ENCODE measurements at regions not wholly inside any gene's neighbourhood (a gene's known extent, or its start where the extent isn't known, plus 50 kb on each side); places are given as distances from the start of the nearest gene placed in this dataset.

GRCh38 chr2:234885886-234886285 is 65.9 kb upstream of the SH3BP4 start (continued):
- no peak for TF ChIP-seq ZNF274 (IDR thresholded peaks at IDR 0.05; ENCODE audit: borderline replicate concordance, extremely low read depth, low read length)
- TF ChIP-seq RAD21 (IDR thresholded peaks at IDR 0.05 in 1 of 2, conservative IDR thresholded peaks at IDR 0.05 in 1 of 2; ENCODE audit: low read depth in 2 of 2, low read length in 2 of 2): no peak
- TF ChIP-seq CTCF (IDR thresholded peaks at IDR 0.05; ENCODE audit: control extremely low read depth in 1 of 3, insufficient read depth in 1 of 3, low read depth in 1 of 3, low read length in 3 of 3): no peak
- TF ChIP-seq BCL11A (IDR thresholded peaks at IDR 0.05; ENCODE audit: low read depth in 2 of 2, low read length in 2 of 2): no peak
- TF ChIP-seq GTF2F1 (IDR thresholded peaks at IDR 0.05; ENCODE audit: borderline replicate concordance, low read depth, low read length): no peak
- no peak for TF ChIP-seq POLR2AphosphoS5 (IDR thresholded peaks at IDR 0.05; ENCODE audit: low read depth, low read length)
- TF ChIP-seq RFX5 (IDR thresholded peaks at IDR 0.05; ENCODE audit: borderline replicate concordance, low read depth, low read length): no peak
